ENCODE measurements at regions not wholly inside any gene's neighbourhood (a gene's known extent, or its start where the extent isn't known, plus 50 kb on each side); places are given as distances from the start of the nearest gene placed in this dataset.
"Not testable (repeated sequence)": the region's sequence is repeated elsewhere in the genome, so short reads cannot be mapped to it uniquely, and the experiment has no call there.

GRCh38 chr5:87210743-87211142 lies 56.9 kb upstream of the RASA1 start:
- ATAC-seq: no peak
- no peak overlapping the region for H3K4me3 ChIP-seq

GRCh38 chr5:87211676-87212075 lies 56.0 kb upstream of the RASA1 start:
- Histone ChIP-seq H3K4me3 (no peak overlapping the region), H3K4me1 (no peaks in the 10 kb centered on the region), H3K9me3 (peaks cover 4% of the 10 kb centered on the region), H3K27me3 (ENCODE audit: insufficient read depth in 3 of 3, low read length in 2 of 3) (no peaks in the 10 kb centered on the region), H3K27ac (no peak overlapping the region), H3K36me3 (ENCODE audit: insufficient read depth in 1 of 2, low read depth in 1 of 2) (no peaks in the 10 kb centered on the region)
- DNase-seq: no peak
- WGBS, 3 donors: 41 to 54% (median 46%) methylated on average over 1 of the region's 1 CpG
- ATAC-seq: no peak
- no peak for TF ChIP-seq CTCF (IDR thresholded peaks at IDR 0.05)
- intact Hi-C loops (cut with DNase I): no loop called here

More at GRCh38 chr5:87210743-87211142, 56.9 kb upstream of the RASA1 start:
- WGBS, 3 donors: 68 to 81% (median 73%) methylated on average over 2 of the region's 2 CpGs
- Histone ChIP-seq H3K9me3 (peaks cover 4% of the 10 kb centered on the region), H3K27ac (no peak overlapping the region), H3K4me1 (no peaks in the 10 kb centered on the region), H3K27me3 (ENCODE audit: insufficient read depth in 3 of 3, low read length in 2 of 3) (no peaks in the 10 kb centered on the region), H3K36me3 (ENCODE audit: insufficient read depth in 1 of 2, low read depth in 1 of 2) (no peaks in the 10 kb centered on the region)
- intact Hi-C loops (cut with DNase I): no loop called here
- no peak for DNase-seq
- TF ChIP-seq CTCF (IDR thresholded peaks at IDR 0.05): no peak

GRCh38 chr5:87212183-87212582 lies 55.5 kb upstream of the RASA1 start:
- DNase-seq; H3K4me1 ChIP-seq; H3K4me3 ChIP-seq; H3K27me3 ChIP-seq (ENCODE audit: insufficient read depth in 3 of 3, low read length in 2 of 3); H3K9me3 ChIP-seq; H3K27ac ChIP-seq; H3K36me3 ChIP-seq (ENCODE audit: insufficient read depth in 1 of 2, low read depth in 1 of 2); intact Hi-C loops (cut with DNase I); ATAC-seq: not testable (repeated sequence)
- 37 to 73% (median 63%) methylated on average over 2 of the region's 2 CpGs for WGBS, 3 donors

- H3K9me3 ChIP-seq; H3K27ac ChIP-seq; intact Hi-C loops (cut with DNase I); DNase-seq; H3K4me1 ChIP-seq; H3K36me3 ChIP-seq (ENCODE audit: insufficient read depth in 1 of 2, low read depth in 1 of 2); H3K4me3 ChIP-seq; H3K27me3 ChIP-seq (ENCODE audit: insufficient read depth in 3 of 3, low read length in 2 of 3); ATAC-seq: not testable (repeated sequence)
- WGBS, 3 donors: 56 to 71% (median 67%) methylated on average over 4 of the region's 4 CpGs
Measured at GRCh38 chr5:87217480-87217879, 50.2 kb upstream of the RASA1 start.
